ENCODE measurements at regions not wholly inside any gene's neighbourhood (a gene's known extent, or its start where the extent isn't known, plus 50 kb on each side); places are given as distances from the start of the nearest gene placed in this dataset.

DNA sequence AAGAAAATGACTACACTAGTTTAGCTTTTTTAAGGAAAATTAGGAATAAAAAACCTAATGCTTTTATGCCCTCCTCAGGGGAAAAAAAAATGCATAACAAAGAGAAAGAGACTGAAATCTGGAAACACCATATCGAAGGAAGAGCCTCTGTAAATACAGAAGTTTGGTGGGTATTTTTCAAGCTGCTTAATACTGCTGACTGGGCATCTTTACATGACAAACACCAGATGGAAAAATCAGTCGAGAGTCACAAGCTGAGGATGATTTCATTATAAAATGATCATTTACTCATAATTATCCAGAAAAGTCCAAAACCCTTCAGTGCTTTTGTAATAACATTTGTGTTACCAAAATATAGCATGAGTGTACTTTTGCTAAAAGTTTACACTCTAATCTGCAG, 1600.7 kb upstream of the ACVR2A start:
- no peak for ATAC-seq

DNA sequence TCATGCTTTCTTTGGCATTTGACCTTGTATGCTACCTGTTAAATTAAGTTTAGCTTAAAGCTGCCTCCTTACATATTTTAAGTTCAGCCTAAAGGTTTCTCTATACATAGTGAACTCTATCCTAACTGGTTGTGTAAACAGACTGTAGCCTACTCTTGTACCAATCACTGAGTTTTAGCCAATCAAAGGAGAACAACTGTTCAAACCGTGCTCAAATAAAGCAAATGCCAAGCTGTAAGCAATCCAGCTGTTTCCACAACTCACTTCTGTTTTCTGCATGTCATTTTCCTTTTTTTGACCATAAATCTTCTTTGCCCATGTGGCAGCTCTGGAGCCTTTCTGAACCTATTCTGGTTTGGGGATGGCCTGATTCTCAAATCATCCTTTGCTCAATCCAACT, 1603.8 kb upstream of the ACVR2A start:
- no peak for ATAC-seq

DNA sequence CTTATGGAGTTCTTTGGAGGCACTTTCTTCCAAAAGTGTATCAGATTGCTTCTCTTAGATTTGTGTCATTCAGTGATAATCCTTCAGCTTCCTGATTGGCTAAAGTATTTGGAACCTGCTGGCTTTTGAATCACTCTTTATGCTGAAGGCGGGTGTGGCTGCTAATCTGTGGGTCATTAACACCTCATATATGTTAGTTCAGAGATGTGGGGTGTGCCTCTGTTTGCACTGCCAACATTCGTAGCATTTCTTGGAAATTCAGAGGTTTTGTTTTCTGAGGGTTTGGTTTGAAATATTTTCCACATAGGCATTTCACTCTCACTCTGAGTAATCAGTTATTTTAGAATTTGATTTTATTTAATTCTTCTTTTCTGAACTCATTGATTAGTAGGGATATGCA, 1604.4 kb upstream of the ACVR2A start:
- ATAC-seq: no peak

- no peak for ATAC-seq
Measured at GRCh38 chr2:146239392-146240135, 1605.3 kb upstream of the ACVR2A start.

DNA sequence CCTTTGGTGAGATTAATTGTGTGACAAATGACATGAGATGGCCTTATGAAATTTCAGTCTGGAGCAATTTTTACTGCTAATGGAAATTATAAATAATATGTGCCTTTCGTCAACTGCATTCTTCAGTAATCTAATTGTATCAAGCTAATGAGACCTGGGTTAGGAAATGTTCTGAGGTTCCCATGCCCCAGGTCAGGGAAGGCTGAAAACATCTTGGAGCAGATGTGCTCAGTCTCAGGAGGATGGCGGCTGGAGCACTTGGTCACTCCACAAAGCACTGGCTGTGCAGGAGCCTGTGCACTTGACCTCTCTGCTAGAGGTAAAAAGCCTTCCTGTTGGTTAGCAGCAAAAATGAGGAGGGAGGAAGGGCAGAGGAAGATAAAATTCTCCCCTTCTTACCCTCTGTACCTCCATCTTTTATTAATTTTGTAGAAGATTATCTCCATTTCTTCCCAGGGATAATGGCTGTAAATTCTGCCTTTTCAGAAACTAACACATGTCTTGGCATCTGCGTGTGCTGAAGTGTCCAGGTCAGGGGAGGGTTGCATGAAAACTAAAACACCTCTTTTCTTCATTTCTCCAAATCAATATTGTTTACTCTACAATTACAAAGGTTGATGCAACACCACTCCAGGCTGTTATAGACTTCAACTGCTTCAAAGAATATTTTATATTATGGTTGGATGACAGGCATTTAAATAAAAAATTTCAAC, 1606.4 kb upstream of the ACVR2A start:
- no peak for ATAC-seq

DNA sequence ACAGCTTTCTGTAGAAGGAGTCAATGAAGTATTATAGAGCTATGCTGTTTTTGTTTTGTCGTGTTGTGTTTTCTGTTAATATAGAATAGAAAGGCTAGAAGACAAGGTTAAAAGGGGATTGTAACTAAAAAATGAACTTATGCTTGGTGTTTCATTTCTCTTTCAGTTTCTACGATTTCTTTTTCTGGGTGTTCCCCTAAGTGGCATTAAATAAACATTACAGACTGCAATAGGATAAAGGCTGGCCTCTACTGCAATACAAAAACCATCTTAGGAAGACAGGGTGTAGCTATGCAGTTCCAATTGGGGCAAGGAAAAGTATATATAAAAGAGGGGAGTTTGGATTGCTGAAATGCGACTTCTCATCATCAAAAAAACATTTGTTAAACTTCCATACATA, 1609.7 kb upstream of the ACVR2A start:
- ATAC-seq: no peak

- no peak for ATAC-seq
Measured at GRCh38 chr2:146229508-146230155, 1615.2 kb upstream of the ACVR2A start.

- ATAC-seq: peak in 1 of 2 donors; percentile 13
Measured at GRCh38 chr2:146228466-146229058, 1616.3 kb upstream of the ACVR2A start.

DNA sequence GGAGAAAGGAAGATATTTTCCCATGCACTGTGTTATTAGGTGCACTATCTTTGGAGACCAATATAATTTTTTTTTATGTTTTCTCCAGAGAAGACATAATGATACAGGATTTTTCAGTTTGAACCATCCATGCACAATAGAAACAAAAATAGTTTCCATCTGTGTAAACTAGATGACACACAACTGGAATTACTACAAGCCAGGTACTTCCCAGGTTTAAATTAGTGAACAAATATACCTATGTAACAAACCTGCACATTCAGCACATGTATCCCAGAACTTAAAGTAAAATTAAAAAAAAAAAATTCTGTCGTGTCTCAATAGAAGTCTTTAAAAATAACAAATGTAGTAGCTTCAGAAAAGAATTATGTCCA, 1616.8 kb upstream of the ACVR2A start:
- no peak for ATAC-seq

DNA sequence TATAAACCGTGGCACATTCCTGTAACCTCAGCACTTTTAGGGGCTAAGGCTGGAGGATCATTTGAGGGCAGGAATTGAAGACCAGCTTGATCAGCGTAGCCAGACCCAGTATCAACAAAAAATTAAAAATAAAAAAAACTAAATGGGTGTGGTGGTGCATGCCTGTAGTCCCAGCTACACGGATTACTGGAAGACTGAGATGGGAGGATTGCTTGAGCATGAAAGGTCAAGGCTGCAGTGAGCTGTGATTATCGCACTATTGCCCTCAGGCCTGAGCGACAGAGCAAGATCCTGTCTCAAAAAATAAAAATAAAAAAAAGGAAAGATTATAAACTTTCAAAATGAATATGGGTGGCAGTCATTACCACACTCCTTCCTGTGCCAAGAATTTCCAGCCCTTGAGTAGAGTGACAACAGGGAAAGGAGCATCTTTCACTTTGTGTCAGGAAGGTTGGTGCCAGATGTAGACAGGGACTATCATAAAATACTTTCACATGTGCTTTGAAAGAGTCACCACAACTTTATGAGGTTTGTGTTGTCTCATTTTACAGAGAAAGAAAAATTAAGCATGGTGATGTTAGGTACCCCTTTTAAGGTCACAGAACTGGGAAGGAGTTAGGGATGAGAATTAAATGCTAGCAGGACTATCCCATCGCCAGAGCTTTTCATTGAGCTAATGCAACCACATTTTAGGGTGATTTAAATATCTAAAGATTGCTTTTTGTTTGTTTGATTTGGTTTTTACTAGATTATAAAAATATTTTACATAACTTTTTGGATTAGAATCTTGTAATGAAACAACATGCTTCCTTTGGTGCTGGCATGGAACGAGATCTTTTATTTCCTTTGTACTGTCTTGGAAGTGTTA, 1617.4 kb upstream of the ACVR2A start:
- ATAC-seq: no peak

- ATAC-seq: no peak
Measured at GRCh38 chr2:146226077-146226476, 1618.8 kb upstream of the ACVR2A start.

DNA sequence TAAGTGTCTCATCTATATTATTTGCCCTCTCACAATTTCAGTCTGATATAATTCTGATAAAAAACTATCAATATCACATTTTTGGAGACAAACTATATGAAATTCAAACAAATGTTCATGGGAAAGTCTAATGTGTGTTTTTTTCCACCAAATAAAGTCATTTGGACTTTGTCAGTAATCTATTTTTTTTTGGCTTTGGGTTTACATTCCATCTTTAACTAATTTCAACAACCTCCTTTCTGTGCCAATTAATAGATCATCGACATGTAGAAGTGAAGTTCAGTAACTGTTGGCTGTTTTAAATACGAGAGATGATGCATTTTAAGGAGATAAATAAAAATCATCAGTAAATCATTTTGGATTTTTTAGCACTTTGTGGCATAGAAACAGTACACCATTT, 1623.0 kb upstream of the ACVR2A start:
- no peak for ATAC-seq

- no peak for ATAC-seq
Measured at GRCh38 chr2:146220957-146221356, 1623.9 kb upstream of the ACVR2A start.

DNA sequence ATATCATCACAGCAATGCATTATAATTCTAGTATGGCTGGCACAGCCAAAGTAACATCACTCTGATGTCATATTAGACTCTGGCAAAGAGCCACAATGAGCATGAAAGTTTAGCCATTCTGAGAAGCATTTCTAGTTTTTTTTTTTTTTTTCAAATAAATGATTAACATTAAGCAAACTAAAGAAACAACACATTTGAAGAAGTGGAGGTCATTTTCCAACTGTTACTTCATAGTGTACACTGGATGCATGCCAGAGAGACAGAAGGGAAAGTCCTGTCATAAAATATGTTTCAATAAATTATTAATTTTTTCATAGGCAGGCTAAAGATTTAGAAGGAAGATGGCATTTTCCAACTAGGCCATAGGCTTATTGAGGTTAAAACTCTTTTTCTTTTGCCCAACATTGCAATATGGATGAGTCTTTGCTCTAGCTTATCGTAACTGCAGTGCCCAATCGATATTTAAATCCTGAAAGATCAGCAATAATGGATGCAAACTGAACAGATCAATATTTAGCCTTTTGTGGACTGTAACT, 1630.4 kb upstream of the ACVR2A start:
- no peak for ATAC-seq

- no peak for ATAC-seq
Measured at GRCh38 chr2:146213674-146214073, 1631.2 kb upstream of the ACVR2A start.

DNA sequence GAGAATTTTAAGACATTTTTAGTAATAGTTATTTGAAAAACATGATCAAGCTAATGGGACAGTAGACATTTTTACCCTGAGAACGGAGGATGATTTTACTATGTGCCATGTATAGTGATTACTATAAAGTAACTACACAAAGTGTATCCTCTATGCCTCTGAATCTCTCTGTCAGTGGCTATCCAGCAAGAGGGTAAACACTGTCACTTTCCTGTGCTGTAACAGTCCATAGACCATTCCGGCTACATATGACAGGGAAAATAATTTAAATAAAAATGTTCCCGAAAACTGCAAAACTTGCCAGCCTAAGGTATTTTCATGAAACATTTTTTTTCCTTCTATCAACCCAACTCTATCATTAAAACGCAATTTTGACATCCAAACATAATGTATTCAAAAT, 1632.2 kb upstream of the ACVR2A start:
- ATAC-seq: no peak

- no peak for ATAC-seq
Measured at GRCh38 chr2:146209842-146210275, 1635.0 kb upstream of the ACVR2A start.

GRCh38 chr2:146207901-146208300, 1636.9 kb upstream of the ACVR2A start:
- ATAC-seq: no peak

- ATAC-seq: no peak
Measured at GRCh38 chr2:146207417-146207816, 1637.4 kb upstream of the ACVR2A start.

GRCh38 chr2:146203064-146203624, 1641.7 kb upstream of the ACVR2A start:
- ATAC-seq: no peak

GRCh38 chr2:146193619-146194018, 1651.2 kb upstream of the ACVR2A start:
- ATAC-seq: no peak

GRCh38 chr2:146189541-146189940, 1655.3 kb upstream of the ACVR2A start:
- no peak for ATAC-seq
